Osteocyte (in vitro differentiated cells): ENCODE measurements at regions not wholly inside any gene's neighbourhood (a gene's known extent, or its start where the extent isn't known, plus 50 kb on each side); places are given as distances from the start of the nearest gene placed in this dataset.

Source experiments
- DNase-seq: peaks from one replicate; pipeline ENCODE4 v3.0.0; 2021; ENCODE audit warnings: mixed read lengths; ENCODE audit not compliant: unreplicated experiment; ENCODE audit errors: extremely low spot score
- H3K27ac Mint-ChIP-seq: one replicate; pipeline ENCODE4 v1.8.0; 2021; ENCODE audit warnings: mild to moderate bottlenecking, mixed read lengths; ENCODE audit not compliant: unreplicated experiment
- H3K27me3 Mint-ChIP-seq: one replicate; pipeline ENCODE4 v1.8.0; 2021; ENCODE audit warnings: mixed read lengths; ENCODE audit not compliant: unreplicated experiment
- H3K36me3 Mint-ChIP-seq: one replicate; pipeline ENCODE4 v1.8.0; 2021; ENCODE audit warnings: mixed read lengths; ENCODE audit not compliant: unreplicated experiment
- H3K4me1 Mint-ChIP-seq: one replicate; pipeline ENCODE4 v1.8.0; 2021; ENCODE audit warnings: mixed read lengths; ENCODE audit not compliant: unreplicated experiment
- H3K4me3 Mint-ChIP-seq: one replicate; pipeline ENCODE4 v1.8.0; 2021; ENCODE audit warnings: mild to moderate bottlenecking, moderate library complexity, mixed read lengths; ENCODE audit not compliant: unreplicated experiment
- H3K9me3 Mint-ChIP-seq: one replicate; pipeline ENCODE4 v1.8.0; 2021; ENCODE audit warnings: mixed read lengths; ENCODE audit not compliant: unreplicated experiment
- CTCF ChIP-seq: fragments of 200-600 bp; sonication (generic); IDR thresholded peaks from 2 replicates; pipeline ENCODE4 v1.5.0; 2021; ENCODE audit warnings: antibody characterized with exemption, mild to moderate bottlenecking, moderate library complexity

- Mint-ChIP-seq H3K4me3 (no peak overlapping the region), H3K4me1 (peaks cover 40% of the 10 kb centered on the region), H3K36me3 (no peaks in the 10 kb centered on the region), H3K9me3 (no peaks in the 10 kb centered on the region), H3K27ac (no peak overlapping the region), H3K27me3 (no peaks in the 10 kb centered on the region)
- no peak for DNase-seq
- TF ChIP-seq CTCF = no peak
Measured at GRCh38 chr6:10154251-10154650, 260.6 kb downstream of the TFAP2A start.

- H3K27ac Mint-ChIP-seq = peak overlapping the region; percentile 61
- H3K27me3 Mint-ChIP-seq = no peaks in the 10 kb centered on the region
- H3K4me1 Mint-ChIP-seq = peaks cover 45% of the 10 kb centered on the region
- H3K36me3 Mint-ChIP-seq = no peaks in the 10 kb centered on the region
- DNase-seq = no peak
- H3K4me3 Mint-ChIP-seq = no peak overlapping the region
- no peak for TF ChIP-seq CTCF
- H3K9me3 Mint-ChIP-seq = peaks cover 5% of the 10 kb centered on the region
Measured at GRCh38 chr6:10151144-10151915, 263.5 kb downstream of the TFAP2A start.

DNA sequence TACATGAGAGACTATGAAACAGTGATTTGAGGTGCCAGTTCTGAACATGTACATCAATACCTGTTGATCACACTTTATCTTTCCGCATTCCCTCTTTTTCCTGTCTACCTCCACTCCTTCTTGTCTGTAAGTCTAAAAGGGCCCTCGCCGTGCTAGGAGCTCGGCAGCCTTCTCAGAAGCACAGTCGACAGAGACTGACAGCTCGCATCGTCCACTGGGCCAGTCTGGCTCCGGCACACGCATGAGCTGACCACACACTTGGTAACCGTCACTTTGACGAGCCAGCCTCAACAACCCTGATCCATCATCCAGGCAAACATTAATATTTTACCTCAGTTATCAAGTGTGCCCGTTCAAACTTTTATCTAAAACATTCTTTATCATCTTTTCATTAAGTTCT, 265.3 kb downstream of the TFAP2A start:
- no peaks in the 10 kb centered on the region for H3K27me3 Mint-ChIP-seq
- no peaks in the 10 kb centered on the region for H3K36me3 Mint-ChIP-seq
- H3K4me3 Mint-ChIP-seq = no peak overlapping the region
- no peak overlapping the region for H3K27ac Mint-ChIP-seq
- peaks cover 45% of the 10 kb centered on the region for H3K4me1 Mint-ChIP-seq
- no peak for DNase-seq
- TF ChIP-seq CTCF = no peak
- peaks cover 5% of the 10 kb centered on the region for H3K9me3 Mint-ChIP-seq

DNA sequence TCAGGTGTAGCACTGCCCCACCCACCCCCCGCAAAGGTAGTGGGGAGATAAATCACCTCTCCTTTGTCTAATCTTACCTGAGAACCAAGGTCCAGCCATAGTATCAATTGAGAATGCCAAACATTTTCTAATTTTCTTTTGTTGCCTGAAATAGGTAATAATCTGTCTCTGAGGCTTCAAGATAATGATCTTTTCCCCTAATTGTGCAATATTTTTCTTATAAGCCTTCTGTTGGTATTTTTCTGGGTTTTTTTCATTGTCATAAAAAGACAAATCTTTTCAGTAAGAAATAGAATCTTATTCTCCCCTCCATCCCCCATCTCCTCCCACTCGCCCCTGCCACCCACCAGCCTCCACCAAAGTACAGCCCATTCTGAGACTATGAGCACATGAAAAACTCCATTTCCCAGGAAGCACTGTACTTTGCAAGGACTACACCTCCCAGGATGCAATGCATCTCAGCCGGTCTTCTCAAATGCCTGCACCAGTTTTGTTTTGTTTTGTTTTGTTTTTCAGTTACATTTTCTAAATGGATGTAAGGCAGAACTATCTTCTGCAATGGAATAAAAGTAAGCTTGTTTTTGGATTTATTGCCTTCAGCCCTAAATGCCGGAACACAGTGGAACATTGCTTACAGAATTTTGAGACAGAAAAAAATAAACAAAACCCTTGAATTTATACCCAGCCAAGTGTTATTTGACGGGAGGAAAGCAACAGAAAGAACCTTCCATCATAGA, 268.0 kb downstream of the TFAP2A start:
- no peaks in the 10 kb centered on the region for H3K27me3 Mint-ChIP-seq
- peak overlapping the region; percentile 59 for H3K4me3 Mint-ChIP-seq
- TF ChIP-seq CTCF = no peak
- H3K4me1 Mint-ChIP-seq = peaks cover 31% of the 10 kb centered on the region
- H3K27ac Mint-ChIP-seq = no peak overlapping the region
- peaks cover 5% of the 10 kb centered on the region for H3K9me3 Mint-ChIP-seq
- DNase-seq = no peak
- no peaks in the 10 kb centered on the region for H3K36me3 Mint-ChIP-seq

DNA sequence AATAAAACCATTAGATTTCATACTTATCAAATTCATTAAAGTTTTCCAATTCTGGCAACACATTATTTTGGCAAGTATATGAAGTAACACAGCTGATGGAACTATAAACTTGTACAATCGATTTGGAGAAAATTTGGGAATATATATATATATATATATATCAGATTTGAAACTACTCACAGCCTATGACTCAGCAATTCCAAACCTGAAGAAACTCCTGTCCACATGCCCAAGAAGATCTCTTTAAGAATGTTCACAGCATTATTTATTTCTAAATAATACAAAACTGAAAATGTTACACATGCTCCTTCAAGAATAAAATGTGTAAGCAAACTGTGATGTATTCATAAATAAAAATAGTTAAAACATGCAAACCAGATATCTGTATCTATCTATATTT, 270.1 kb downstream of the TFAP2A start:
- DNase-seq = no peak
- H3K9me3 Mint-ChIP-seq = peaks cover 5% of the 10 kb centered on the region

More for the DNA sequence above, 270.1 kb downstream of the TFAP2A start:
- H3K36me3 Mint-ChIP-seq = no peaks in the 10 kb centered on the region
- peaks cover 30% of the 10 kb centered on the region for H3K4me1 Mint-ChIP-seq
- no peaks in the 10 kb centered on the region for H3K27me3 Mint-ChIP-seq
- TF ChIP-seq CTCF = no peak
- no peak overlapping the region for H3K27ac Mint-ChIP-seq
- H3K4me3 Mint-ChIP-seq = no peak overlapping the region
